Limb (tissue), 2 donors: ENCODE measurements at regions not wholly inside any gene's neighbourhood (a gene's known extent, or its start where the extent isn't known, plus 50 kb on each side); places are given as distances from the start of the nearest gene placed in this dataset.

ENCODE experiments used
- DNase-seq, 2 donors: peaks; one replicate each; pipeline ENCODE4 v3.0.0-alpha.2; 2016; ENCODE audit errors: extremely low spot score in 2 of 2

DNA sequence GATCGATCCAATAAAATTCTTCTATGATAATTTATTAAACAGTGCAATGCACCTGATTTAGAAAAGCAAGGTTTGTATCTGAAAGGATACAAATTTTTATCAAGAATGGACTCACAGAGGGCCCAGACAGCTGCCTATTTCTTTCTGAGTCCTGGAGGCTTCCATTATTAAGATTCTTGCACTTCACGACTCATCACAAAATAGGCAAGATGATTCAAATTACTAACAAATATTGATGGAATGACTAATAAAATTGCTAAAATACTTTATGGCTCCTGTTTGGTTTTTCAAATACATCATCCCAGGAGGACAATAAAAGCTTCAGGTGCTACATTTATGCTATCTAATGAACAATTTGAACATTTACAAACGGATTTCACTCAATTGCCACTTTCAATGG, 483.0 kb upstream of the AGTR1 start:
- no peak for DNase-seq

DNA sequence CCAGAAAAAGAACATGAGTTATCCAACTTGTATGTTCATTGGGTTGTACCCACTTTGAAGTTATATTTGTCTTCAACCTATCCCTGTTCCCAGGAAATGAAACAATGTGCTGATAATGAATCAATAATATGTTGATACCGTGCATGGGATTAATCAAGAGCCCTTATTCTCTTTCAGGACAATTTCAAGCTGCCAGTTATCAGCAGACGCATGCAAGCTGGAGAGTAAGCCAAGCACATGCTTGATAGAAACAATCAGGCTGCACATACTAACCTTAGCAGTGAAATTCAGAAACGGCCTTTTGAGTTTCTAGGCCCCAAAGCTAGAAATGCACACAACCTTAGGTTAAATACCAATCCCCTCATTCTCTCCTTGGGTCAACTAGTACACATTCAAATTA, 480.4 kb upstream of the AGTR1 start:
- DNase-seq = no peak

DNA sequence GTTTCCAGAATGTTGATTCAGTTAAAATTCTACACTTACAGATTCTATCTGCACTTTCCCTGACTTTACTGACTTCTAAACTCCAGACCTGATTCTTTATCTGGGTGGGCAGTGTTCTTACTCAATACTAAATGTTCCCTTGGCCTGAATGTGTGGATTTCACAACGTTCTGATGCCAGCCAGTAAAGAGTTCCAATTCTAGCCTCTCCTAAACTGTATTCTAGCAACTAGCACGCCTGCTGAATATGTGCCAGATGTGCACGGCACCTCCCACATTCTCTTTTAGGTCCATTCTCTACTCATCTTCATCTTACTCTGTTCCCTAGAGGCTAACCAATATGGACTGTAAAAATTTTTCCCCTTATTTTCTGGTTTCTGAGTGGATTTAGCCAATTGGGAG, 479.5 kb upstream of the AGTR1 start:
- no peak for DNase-seq

DNA sequence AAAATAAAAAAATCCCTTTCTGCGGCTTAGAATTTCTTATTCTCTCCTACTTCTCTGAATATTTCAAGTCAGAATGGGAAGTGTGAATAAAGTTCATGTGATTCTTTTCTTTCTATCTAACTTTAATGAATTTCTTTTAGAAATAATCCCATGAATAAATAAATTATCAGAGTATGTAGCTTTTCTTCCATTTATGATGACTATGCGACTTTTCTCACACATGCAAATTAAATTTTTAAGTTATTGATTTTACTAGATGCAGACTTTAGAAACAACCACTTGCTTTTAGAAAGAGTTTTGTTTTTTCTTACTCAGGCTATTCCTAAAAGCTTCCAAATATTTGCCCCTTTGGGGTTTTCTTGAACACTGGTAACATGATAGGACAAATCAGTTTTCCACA, 477.7 kb upstream of the AGTR1 start:
- no peak for DNase-seq

DNA sequence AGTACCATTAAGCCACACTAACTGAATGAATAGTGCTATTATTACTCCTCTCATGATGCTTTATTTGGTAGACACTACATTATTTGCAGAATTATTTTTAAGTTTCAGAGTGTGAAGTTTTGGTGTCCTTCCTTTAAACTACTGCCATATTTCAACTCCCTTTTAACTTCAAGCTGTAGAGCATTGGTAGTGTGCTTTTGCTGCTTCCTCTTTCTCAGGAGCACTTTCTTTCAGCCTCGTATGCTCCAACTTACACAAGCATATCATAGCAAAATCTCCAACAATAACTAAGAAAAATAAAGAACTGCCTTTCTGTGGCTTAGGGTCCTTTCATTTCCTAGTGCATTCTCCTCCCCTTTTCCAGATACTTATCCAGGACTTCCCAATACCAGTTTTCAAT, 476.4 kb upstream of the AGTR1 start:
- DNase-seq = no peak

DNA sequence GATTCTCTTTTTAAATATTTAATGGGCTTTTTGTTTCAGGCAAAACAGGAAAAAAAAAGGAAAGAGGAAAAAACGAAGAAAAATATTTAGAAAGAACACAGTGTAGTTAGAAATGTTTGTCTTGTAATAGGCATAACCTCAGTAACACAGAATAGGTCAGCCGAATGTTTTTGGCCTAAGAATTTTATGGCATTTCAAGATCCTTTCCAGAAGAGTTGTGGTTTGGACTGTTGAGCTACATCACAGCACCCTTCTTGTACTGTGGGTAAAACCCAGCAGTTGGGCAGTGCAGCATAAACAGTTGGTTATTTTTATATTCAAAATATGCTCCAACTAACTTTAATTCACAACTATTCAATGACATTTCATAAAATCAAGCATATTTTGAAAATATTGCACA, 474.4 kb upstream of the AGTR1 start:
- DNase-seq = no peak

DNA sequence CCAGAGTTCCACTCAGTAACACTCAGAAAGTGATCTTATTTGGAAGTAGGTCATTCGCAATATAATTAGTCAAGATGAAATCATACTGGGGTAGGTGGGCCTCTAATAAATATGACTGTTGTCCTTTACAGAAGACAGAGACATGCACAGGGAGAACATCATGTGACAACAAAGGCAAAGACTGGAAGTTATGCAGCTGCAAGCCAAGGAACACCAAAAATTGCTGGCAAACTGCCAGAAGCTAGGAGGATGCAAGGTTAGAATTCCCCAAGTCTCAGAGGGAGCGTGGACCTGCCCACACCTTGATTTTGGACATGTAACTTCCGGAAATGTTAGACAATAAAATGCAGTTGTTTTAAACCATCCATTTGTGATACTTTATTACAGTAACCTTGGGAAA, 471.5 kb upstream of the AGTR1 start:
- DNase-seq = no peak

DNA sequence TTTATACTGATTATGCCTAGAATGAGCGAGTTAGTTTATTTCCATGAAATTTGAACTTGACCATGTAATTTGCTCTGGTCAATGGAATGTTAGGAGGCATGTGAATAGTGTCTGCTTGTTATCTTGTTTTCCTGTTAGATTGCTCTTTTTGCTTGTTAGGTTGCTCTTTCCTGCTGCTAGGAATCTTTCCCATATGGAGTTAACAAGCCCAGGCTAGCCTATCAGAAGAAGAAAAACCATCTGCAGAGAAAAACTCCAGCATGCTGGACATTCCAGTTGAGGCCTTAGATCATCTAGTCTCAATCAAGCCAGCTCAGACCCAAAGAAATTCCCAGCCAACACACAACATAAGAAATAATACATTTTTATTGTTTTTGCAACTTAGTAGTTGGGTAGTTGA, 470.2 kb upstream of the AGTR1 start:
- no peak for DNase-seq

DNA sequence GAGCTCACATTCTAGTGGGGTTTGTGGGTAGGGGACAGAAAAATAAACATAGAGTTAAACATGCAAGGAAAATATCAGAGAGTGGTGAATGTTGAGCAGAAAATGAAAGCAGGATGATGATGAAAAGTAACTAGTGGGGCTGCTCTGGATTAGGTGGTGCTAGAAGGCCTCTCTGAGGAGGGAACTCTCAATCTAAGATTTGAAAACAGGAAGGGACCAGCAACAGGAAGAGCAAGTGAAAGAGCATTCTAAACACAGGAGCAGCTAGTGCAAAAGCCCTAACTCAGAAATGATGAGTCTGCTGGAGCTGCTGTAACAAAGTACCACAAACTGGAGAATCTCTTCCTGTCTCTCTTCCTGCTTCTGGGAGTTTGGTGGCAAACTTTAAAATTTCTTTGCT, 468.6 kb upstream of the AGTR1 start:
- DNase-seq = no peak

DNA sequence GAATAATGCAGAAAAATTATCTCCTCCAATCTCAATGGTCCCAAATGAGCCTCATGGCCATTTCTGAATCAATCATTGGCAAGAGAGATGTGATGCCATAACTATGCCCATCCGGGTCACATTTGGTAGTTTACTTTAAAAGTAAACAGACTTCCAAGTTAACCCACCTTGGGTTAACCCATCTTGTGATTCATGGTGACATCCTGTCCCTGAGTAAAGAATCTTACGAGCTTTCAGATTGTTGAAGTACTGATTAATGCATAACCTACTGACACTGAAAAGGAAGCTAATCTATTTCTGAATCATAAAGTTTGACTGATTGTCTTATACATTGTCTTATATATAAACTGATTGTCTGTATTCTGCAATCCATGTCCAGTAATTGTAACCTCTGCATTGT, 467.2 kb upstream of the AGTR1 start:
- no peak for DNase-seq

DNA sequence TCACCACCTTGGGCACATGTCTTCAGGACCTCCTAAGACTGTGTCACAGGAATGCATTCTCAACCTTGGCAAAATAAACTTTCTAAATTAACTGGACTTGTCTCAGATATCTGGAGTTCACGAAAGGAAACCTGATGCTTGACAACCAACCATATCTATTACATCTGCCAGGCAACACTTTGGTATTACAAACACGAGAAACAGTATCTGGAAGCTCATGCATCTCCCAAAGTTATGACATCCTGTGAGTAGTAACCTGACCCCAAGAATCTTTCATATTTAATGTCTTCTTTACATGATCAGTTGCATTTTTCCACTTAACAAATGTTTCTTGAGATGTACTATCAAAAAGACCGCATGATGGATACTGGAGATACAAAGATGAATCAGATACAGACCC, 465.3 kb upstream of the AGTR1 start:
- DNase-seq = no peak

DNA sequence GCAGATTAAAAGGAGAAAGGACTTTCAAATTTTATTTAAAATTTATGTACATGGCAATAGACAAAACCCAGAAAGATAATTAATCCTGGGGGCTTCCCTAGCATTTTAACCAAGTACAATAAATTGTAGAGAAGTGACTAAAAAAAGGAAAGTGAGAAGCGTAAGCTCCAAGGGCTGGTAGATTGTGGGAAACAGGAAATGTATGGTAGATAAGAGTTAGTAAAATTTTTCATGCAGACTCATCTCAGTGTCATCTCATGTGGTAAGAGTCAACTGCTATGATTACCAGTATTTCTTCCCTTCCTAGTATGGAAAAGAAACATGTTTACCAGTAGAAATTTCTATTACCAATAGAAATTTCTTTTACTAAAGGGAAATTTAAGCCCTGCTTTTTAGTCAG, 464.3 kb upstream of the AGTR1 start:
- no peak for DNase-seq

DNA sequence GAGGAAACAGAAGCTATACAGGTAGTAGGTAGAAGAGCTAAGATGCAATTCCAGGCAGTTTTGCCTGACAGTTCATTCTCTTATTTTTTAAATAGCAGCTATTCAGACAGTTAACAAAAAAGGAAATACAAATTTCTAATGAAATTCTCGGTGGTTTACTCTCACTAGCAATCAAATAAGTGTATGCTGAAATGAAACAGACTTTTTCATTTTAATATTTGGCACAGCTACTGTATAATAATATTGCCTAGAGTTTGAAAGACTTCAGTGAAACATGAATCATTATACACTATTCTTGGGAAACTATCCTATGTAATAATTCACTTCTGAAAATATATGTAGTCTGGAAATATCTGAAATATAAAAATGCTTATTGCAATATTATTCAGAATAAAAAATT, 463.2 kb upstream of the AGTR1 start:
- no peak for DNase-seq

DNA sequence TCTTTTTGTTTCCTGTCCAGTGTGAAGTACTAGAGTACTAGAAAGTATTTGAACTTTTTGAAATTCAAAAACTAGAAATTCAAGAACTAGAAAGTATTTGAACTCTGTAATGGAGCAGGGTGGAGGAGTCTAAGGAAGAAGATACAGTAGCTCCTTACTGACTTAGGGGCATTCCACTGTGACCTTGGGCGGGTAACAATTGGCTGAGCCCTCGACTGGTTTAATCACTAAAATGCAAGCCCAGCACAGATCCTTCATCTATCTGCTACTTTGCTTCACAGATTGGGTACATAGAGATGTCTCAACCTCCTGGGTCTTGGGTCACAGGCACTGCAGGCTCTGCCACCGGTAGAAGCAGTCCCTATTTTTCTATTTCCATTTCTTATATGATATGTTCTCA, 462.1 kb upstream of the AGTR1 start:
- DNase-seq = no peak

DNA sequence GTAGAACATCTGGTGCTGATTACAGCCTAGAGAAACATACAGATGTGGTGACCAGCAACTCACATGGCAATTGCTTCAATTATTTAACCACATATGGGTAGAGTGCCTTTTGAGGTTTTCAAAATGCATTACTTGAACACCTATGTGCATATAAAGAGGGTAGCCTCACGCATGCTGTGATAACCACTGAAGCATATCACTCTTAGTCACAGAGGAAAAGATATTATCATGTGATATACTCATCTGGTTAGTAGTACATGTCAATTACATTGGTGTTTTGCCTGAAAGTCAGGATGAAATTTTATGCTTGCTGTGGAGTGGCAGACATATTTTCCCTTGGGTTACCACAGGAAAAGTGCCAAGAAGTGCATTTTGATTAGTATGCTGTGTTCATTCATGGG, 459.3 kb upstream of the AGTR1 start:
- no peak for DNase-seq

DNA sequence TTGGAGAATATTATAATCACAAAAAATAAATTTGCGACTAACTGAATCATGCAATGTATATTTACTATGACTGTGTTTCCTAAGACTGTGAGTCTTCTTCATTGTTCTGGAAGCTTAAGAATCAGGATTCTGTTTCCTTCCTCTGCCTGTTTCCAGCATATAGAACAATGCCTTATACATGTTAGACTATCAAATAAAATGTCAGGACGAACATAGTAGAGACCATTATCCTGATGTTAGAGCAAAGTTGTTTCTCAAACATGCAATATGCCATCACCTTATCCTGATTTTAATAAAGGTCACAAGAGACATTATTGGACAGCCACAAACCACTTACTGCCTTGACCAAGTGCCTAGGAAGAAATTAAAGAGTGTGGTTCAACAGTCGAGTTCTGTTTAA, 457.4 kb upstream of the AGTR1 start:
- no peak for DNase-seq

DNA sequence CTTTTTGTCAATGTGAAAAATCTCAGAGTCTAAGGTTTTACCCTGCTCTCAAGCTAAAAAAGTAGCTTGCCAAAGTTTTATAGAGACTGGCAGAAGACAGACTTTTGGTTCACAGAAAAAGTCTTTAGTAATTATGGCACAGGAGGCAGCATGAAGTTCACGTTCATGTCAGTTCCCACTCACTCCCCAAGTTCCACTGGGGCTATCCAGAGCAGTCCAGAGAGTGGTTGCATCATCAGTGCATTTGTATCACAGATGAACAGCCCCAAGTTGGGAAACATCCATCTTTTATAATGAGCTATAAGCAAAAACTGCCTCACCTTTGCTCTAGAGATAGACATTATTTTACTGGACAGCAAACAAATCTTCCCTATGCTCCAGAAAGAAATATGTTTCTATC, 454.1 kb upstream of the AGTR1 start:
- no peak for DNase-seq

DNA sequence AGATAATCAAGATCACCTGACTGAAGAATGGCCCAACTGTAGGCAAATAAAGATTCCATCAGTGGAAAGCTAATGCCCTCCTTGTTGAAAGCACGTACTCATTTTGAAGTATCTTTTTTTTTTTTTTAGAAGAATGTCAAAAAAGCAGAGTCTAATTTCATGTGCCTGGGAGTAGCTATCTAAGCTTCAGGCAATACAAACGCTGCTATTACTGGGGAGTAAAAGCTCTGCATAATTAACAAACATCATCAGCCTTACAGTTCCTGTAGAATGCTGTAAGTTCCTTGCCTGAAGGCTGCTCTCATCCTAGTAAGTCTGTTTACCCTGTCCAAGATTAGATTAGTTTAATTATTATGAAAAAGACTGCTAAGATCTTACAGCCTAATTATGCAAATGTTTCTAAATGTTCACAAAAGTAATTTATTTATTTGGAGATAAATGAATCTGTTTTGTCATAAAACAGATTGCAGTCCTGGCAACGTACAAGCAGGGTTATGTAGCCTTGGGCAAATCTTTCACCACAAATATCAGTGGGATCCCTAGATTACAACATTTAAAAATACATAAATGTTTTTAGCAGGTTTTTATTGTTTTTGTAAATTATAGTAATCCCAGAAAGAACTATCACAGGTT, 451.3 kb upstream of the AGTR1 start:
- no peak for DNase-seq

DNA sequence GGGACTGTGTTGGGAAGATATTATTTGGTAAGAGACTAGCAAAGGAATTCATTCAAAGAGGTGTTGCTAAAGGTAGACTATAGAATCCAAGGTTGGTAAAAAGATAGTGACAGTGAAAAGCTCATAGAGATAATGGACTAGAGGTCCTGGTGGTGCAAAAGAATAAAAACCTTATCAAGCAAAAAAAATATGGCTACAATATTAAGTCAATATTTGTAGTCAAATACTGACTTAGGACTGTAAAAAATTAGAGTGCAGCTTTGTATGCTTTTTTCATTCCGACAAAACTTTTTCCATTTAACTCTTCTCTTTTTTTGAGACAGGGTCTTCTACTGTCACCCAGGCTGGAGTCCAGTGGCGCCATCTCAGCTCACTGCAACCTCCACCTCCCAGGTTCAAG, 444.0 kb upstream of the AGTR1 start:
- no peak for DNase-seq

DNA sequence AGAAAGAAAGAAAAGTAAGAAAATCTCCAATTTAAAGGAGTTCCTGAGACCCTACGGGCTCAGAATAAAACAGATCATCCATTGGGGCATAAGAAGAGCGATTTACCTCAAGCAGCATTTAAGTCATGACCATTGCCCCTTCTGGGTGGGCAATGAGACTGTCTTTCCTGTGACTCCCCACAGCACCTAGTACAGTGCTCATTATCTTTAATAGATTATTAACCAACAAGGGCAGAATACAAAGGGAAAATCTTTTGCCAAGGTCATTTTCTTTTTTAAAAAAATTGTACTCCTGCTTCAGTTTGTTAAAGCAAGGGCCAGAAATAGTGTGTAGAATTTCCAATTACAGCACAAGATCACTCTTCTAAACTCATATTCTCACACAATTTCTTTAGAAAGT, 443.3 kb upstream of the AGTR1 start:
- no peak for DNase-seq

DNA sequence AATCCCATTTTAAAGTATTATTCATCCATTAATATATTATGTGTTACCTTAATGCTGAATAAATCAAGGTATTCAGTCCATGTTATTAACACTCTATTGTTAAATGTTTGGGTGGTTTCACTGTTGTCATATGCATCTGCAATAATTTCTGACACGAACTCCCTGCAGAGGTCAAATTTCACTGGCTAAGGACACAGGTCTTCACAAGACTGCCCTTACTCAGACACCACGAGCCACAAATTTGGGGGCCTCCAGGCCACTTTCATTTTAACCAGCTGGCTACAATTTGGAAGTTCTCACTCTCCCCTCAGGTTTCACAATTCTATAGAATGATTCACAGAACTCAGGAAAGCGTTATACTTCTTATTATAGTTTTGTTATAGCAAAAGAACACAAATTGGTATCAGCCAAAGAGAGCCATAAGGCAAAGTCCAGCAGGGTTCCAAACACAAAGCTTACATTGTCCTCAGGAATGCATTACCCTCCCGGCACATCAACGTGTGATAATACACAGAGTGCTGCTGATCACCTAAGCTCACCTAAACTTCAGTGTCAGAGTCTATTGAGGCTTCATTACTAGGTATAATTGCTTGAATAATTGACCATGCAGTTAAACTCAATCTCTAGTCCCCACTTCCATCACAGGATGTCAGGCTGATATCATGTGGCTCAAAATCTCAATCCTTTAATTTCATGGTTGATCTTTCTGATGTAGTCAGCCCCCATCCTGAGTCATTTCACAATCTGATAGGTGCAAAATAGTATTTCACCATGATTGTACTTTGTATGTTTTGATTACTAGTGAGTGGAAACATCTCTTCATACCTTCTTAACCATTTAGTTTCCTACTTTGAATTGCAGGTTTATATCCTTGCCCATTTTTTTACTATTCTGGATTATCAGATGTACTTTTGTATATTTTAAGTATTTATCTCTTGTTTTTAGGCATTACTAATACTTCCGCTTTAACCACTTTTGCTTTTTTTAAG, 441.4 kb upstream of the AGTR1 start:
- no peak for DNase-seq

DNA sequence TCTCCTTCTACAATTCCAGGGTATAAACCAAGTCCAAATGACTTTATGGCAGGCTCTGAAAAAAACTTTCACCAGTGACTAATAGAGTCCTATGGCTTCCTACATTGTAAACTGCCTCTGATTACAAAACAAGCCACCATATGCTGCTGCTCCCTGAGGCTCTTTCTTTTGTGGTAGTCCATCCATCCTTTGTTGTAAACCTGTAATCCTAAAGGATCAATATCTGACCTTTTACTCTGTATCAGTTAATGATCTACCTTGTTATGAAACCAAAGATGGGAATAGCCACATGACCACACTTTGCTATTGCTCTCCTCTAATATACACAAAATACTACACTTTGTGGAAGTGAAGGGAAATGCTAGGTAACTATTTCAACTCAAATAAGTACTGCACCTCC, 434.7 kb upstream of the AGTR1 start:
- no peak for DNase-seq

DNA sequence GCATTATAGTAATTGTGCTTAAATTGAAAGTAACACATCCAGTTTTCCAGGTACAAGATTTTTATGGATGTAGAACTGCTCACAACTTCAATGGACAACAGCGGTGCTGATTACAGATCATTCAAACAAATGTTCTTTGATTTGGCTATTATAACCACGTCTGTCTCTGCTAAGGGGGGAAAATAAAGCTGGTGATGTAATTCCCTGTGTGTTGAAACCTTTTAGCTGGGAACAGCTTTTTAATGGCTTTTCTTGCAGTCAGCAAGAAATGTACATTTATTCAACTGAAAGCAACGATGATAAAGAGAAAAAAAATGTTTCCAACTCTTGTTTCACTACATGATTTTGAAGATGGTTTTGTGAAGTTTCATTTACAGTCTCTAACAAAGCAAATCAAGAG, 431.9 kb upstream of the AGTR1 start:
- no peak for DNase-seq
